Thoracic aorta (tissue), 2 donors: ENCODE measurements at regions not wholly inside any gene's neighbourhood (a gene's known extent, or its start where the extent isn't known, plus 50 kb on each side); places are given as distances from the start of the nearest gene placed in this dataset.
"Not testable (repeated sequence)": the region's sequence is repeated elsewhere in the genome, so short reads cannot be mapped to it uniquely, and the experiment has no call there.

Experiments used
- ATAC-seq: fragments of 150-250 bp; one replicate; pipeline ENCODE4 v1.8.0; 2017; ENCODE audit warnings: low read depth; ENCODE audit not compliant: insufficient number of reproducible peaks, low FRiP score
- DNase-seq: peaks from one replicate; pipeline ENCODE4 v3.0.0-alpha.2; 2020; ENCODE audit warnings: low spot score
- H3K27ac ChIP-seq, 2 donors: fragments of 200-600 bp; sonication (generic); 1 replicate in 1 of 2; 2 replicates in 1 of 2; pipeline ENCODE4 v1.5.1; 2016; ENCODE audit warnings: mild to moderate bottlenecking in 2 of 2, moderate library complexity in 2 of 2
- H3K27me3 ChIP-seq: fragments of 200-600 bp; sonication (generic); replicated peaks from 2 replicates; pipeline ENCODE4 v1.6.0; 2016; ENCODE audit warnings: mild to moderate bottlenecking; ENCODE audit not compliant: insufficient read depth
- H3K36me3 ChIP-seq: fragments of 200-600 bp; sonication (generic); one replicate; pipeline ENCODE4 v1.5.1; 2016
- H3K4me1 ChIP-seq, 2 donors: fragments of 200-600 bp; sonication (generic); 1 replicate in 1 of 2; 2 replicates in 1 of 2; pipeline versions ENCODE4 v1.5.1 to v1.6.0; 2016; ENCODE audit warnings: low read depth in 2 of 2, mild to moderate bottlenecking in 1 of 2; ENCODE audit not compliant: control insufficient read depth in 1 of 2
- H3K4me3 ChIP-seq: fragments of 200-600 bp; sonication (generic); 2 replicates; pipeline ENCODE4 v1.5.1; 2016; ENCODE audit warnings: mild to moderate bottlenecking
- H3K9me3 ChIP-seq: fragments of 200-600 bp; sonication (generic); 2 replicates; pipeline ENCODE4 v1.5.1; 2016
- TF ChIP-seq, protein P1 (sequence below): fragments of 200-600 bp; sonication (generic); IDR thresholded peaks from one replicate; pipeline ENCODE4 v1.5.1; 2019; ENCODE audit warnings: antibody characterized with exemption

DNA sequence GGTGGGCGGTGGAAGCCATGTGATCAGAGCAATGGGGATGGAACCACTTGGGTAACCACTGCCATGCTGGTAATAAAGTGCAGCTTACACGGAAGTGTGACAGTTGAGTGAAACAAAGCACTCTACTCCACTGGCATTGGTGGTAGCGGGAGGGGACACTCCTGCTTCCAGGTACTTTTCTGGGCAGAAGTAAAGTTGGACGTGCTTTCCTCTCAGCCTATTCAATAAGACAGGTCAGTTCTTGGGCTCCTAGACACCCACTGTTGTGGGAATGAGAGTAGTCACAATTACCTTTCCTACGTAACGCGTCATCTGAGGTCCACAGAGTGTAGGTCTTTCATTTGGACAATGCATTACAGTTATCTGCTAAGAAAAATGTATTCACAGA, 51.7 kb upstream of the CHD2 start:
- Histone ChIP-seq H3K27ac (no peak overlapping the region), H3K27me3 (no peaks in the 10 kb centered on the region), H3K4me1 (no peaks in the 10 kb centered on the region), H3K9me3 (no peaks in the 10 kb centered on the region), H3K36me3 (no peaks in the 10 kb centered on the region), H3K4me3 (no peak overlapping the region)
- TF ChIP-seq, protein P1, sequence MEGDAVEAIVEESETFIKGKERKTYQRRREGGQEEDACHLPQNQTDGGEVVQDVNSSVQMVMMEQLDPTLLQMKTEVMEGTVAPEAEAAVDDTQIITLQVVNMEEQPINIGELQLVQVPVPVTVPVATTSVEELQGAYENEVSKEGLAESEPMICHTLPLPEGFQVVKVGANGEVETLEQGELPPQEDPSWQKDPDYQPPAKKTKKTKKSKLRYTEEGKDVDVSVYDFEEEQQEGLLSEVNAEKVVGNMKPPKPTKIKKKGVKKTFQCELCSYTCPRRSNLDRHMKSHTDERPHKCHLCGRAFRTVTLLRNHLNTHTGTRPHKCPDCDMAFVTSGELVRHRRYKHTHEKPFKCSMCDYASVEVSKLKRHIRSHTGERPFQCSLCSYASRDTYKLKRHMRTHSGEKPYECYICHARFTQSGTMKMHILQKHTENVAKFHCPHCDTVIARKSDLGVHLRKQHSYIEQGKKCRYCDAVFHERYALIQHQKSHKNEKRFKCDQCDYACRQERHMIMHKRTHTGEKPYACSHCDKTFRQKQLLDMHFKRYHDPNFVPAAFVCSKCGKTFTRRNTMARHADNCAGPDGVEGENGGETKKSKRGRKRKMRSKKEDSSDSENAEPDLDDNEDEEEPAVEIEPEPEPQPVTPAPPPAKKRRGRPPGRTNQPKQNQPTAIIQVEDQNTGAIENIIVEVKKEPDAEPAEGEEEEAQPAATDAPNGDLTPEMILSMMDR = no peak
- DNase-seq (no peak), ATAC-seq (no peak)

DNA sequence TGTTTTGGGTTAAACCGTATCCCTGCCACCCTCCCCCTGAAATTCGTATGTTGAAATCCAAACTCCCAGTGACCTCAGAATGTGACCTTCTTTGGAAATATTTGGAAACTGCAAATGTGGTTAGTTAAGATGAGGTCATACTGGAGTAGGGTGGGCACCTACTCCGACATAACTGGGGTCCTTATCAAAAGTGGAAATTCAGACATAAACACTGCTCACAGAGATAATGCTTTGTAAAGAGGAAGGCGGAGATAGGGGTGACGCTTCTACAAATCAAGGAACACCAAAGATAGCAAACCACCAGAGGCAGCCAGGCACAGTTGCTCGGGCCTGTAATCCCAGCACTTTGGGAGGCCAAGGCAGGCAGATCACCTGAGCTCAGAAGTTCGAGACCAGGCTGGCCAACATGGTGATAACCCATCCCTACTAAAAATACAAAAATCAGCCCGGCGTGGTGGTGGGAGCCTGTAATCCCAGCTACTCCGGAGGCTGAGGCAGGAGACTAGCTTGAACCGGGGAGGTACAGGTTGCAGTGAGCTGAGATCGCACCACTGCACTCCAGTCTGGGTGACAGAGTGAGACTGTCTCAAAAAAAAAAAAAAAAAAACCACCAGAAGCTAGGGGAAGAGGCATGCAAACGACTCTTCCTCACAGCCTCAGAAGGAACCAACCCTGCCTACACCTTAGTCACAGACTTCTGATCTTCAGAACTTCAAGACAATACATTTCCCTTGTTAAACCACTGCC, 51.1 kb upstream of the CHD2 start:
- Histone ChIP-seq H3K27ac (no peak overlapping the region), H3K9me3 (no peaks in the 10 kb centered on the region), H3K36me3 (no peaks in the 10 kb centered on the region), H3K4me3 (no peak overlapping the region), H3K4me1 (no peaks in the 10 kb centered on the region), H3K27me3 (no peaks in the 10 kb centered on the region)
- DNase-seq (no peak), ATAC-seq (no peak)
- TF ChIP-seq, protein P1 = no peak

DNA sequence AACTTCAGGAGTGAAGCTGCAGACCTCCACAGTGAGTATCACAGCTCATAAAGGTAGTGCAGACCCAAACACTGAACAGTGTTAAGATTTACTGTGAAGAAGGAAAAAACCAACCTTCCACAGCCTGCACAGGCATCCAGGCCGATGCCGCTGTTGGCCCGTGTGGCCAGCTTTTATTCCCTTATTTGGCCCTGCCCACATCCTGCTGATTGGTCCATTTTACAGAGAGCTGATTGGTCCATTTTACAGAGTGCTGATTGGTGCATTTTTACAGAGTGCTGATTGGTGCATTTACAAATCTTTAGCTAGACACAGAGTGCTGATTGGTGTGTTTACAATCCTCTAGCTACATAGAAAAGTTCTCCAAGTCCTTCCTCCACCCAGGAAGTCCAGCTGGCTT, 49.9 kb upstream of the CHD2 start:
- not testable (repeated sequence) for H3K9me3 ChIP-seq, H3K4me1 ChIP-seq, DNase-seq, H3K27ac ChIP-seq, H3K4me3 ChIP-seq, ATAC-seq, H3K36me3 ChIP-seq, H3K27me3 ChIP-seq
